MM.1S (cell line): ENCODE measurements at regions not wholly inside any gene's neighbourhood (a gene's known extent, or its start where the extent isn't known, plus 50 kb on each side); places are given as distances from the start of the nearest gene placed in this dataset.

Source experiments
- DNase-seq: peaks from one replicate; pipeline ENCODE4 v3.0.0-alpha.2; 2015
- H2AFZ ChIP-seq: fragments of 300-600 bp; sonication (generic); 2 replicates; pipeline ENCODE4 v1.6.0; 2016; ENCODE audit warnings: antibody characterized with exemption, low read length
- H3F3A ChIP-seq: fragments of 300-600 bp; sonication (generic); 2 replicates; pipeline ENCODE4 v1.6.1; 2016; ENCODE audit warnings: mild to moderate bottlenecking, antibody characterized with exemption, low read length, moderate library complexity, mixed read lengths; ENCODE audit not compliant: insufficient read depth
- H3K27ac ChIP-seq: fragments of 300-600 bp; sonication (generic); 2 replicates; pipeline ENCODE4 v1.5.1; 2016; ENCODE audit warnings: mild to moderate bottlenecking, low read length
- H3K27me3 ChIP-seq: fragments of 300-600 bp; sonication (generic); replicated peaks from 2 replicates; pipeline ENCODE4 v1.6.0; 2016; ENCODE audit warnings: low read length; ENCODE audit not compliant: insufficient read depth
- H3K36me3 ChIP-seq: fragments of 300-600 bp; sonication (generic); replicated peaks from 2 replicates; pipeline ENCODE4 v1.6.1; 2016; ENCODE audit warnings: mild to moderate bottlenecking, low read length, mixed read lengths; ENCODE audit not compliant: insufficient read depth
- H3K4me1 ChIP-seq: fragments of 300-600 bp; sonication (generic); 2 replicates; pipeline ENCODE4 v1.6.1; 2016; ENCODE audit warnings: low read length, mixed read lengths
- H3K4me2 ChIP-seq: fragments of 300-600 bp; sonication (generic); 2 replicates; pipeline ENCODE4 v1.6.0; 2016; ENCODE audit warnings: low read depth, low read length
- H3K4me3 ChIP-seq: fragments of 300-600 bp; sonication (generic); 2 replicates; pipeline ENCODE4 v1.5.1; 2016; ENCODE audit warnings: low read length, mixed read lengths
- H3K79me2 ChIP-seq: fragments of 300-600 bp; sonication (generic); 2 replicates; pipeline ENCODE4 v1.6.1; 2016; ENCODE audit warnings: mixed run types, low read length, mixed read lengths
- H3K9ac ChIP-seq: fragments of 300-600 bp; sonication (generic); 2 replicates; pipeline ENCODE4 v1.6.1; 2016; ENCODE audit warnings: low read length, mixed read lengths
- H3K9me2 ChIP-seq: fragments of 300-600 bp; sonication (generic); replicated peaks from 2 replicates; pipeline ENCODE4 v1.6.1; 2016; ENCODE audit warnings: mild to moderate bottlenecking, low read length, mixed read lengths; ENCODE audit not compliant: insufficient read depth
- H3K9me3 ChIP-seq: fragments of 300-600 bp; sonication (generic); replicated peaks from 2 replicates; pipeline ENCODE4 v1.6.1; 2016; ENCODE audit warnings: mild to moderate bottlenecking, low read length, mixed read lengths; ENCODE audit not compliant: insufficient read depth
- H4K20me1 ChIP-seq: fragments of 300-600 bp; sonication (generic); 2 replicates; pipeline ENCODE4 v1.6.1; 2016; ENCODE audit warnings: mild to moderate bottlenecking, low read length, moderate library complexity, mixed read lengths; ENCODE audit not compliant: insufficient read depth
- CTCF ChIP-seq: fragments of 300-600 bp; sonication (generic); IDR thresholded peaks from 2 replicates; pipeline ENCODE4 v1.5.1; 2016; ENCODE audit warnings: antibody characterized with exemption, low read length, mixed read lengths
- EZH2 ChIP-seq: fragments of 300-600 bp; sonication (generic); optimal IDR thresholded peaks from 2 replicates; pipeline ENCODE3; 2017; ENCODE audit warnings: low read depth, mild to moderate bottlenecking, antibody characterized with exemption, low read length, mixed read lengths
- EZH2phosphoT487 ChIP-seq: fragments of 300-600 bp; sonication (generic); IDR thresholded peaks from 2 replicates; pipeline ENCODE4 v1.6.1; 2018; ENCODE audit warnings: antibody characterized with exemption, low read length

DNA sequence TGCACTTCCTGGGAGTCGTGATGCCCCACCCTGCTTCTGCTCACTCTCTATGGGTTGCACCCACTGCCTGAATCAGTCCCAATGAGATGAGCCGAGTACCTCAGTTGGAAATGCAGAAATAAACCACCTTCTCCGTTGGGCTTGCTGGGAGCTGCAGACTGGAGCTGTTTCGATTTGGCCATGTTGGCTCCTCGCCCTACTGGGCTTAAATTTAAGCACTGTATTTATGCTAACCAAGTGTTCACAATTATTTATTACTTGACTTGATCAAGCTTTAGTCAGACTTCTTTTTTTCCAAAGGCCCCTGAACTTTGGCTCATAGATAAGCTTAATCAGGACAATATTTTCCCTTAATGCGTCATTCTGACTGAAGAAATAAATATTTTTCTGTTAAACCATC lies 1072.4 kb upstream of the CDH9 start:
- Histone ChIP-seq H3K9me3 (no peaks in the 10 kb centered on the region), H3K79me2 (no peaks in the 10 kb centered on the region), H3K4me3 (no peak overlapping the region), H3K4me1 (no peaks in the 10 kb centered on the region), H3K27me3 (no peaks in the 10 kb centered on the region), H3K9me2 (no peaks in the 10 kb centered on the region), H3K27ac (no peak overlapping the region), H3F3A (no peaks in the 10 kb centered on the region), H3K36me3 (no peaks in the 10 kb centered on the region), H2AFZ (no peak overlapping the region), H3K4me2 (no peak overlapping the region), H3K9ac (no peak overlapping the region), H4K20me1 (no peaks in the 10 kb centered on the region)
- DNase-seq = no peak
- TF ChIP-seq EZH2phosphoT487 (no peak), CTCF (no peak), EZH2 (no peak)

GRCh38 chr5:28104080-28104479 lies 1065.7 kb upstream of the CDH9 start:
- H3F3A ChIP-seq = no peaks in the 10 kb centered on the region
- DNase-seq = no peak
- H4K20me1 ChIP-seq = no peaks in the 10 kb centered on the region
- no peak overlapping the region for H3K4me3 ChIP-seq
- no peaks in the 10 kb centered on the region for H3K4me1 ChIP-seq
- no peak overlapping the region for H2AFZ ChIP-seq
- no peaks in the 10 kb centered on the region for H3K79me2 ChIP-seq
- H3K27ac ChIP-seq = no peak overlapping the region
- H3K27me3 ChIP-seq = no peaks in the 10 kb centered on the region
- H3K9me3 ChIP-seq = no peaks in the 10 kb centered on the region
- TF ChIP-seq CTCF = no peak
- TF ChIP-seq EZH2phosphoT487 = no peak
- no peak for TF ChIP-seq EZH2
- no peaks in the 10 kb centered on the region for H3K36me3 ChIP-seq
- no peaks in the 10 kb centered on the region for H3K9me2 ChIP-seq
- no peak overlapping the region for H3K4me2 ChIP-seq
- H3K9ac ChIP-seq = no peak overlapping the region

- H3K9ac ChIP-seq = no peak overlapping the region
- no peaks in the 10 kb centered on the region for H3K27me3 ChIP-seq
- H3K4me2 ChIP-seq = no peak overlapping the region
- no peaks in the 10 kb centered on the region for H3F3A ChIP-seq
- no peaks in the 10 kb centered on the region for H3K4me1 ChIP-seq
- no peak for DNase-seq
- H2AFZ ChIP-seq = no peak overlapping the region
- H3K79me2 ChIP-seq = no peaks in the 10 kb centered on the region
- no peaks in the 10 kb centered on the region for H3K9me2 ChIP-seq
- TF ChIP-seq EZH2 = no peak
- no peak for TF ChIP-seq CTCF
- TF ChIP-seq EZH2phosphoT487 = no peak
- H4K20me1 ChIP-seq = no peaks in the 10 kb centered on the region
- no peaks in the 10 kb centered on the region for H3K36me3 ChIP-seq
- H3K27ac ChIP-seq = no peak overlapping the region
- no peak overlapping the region for H3K4me3 ChIP-seq
- H3K9me3 ChIP-seq = no peaks in the 10 kb centered on the region
Observed at GRCh38 chr5:28084069-28084468, 1045.7 kb upstream of the CDH9 start.
